IMR-90 (cell line): ENCODE measurements at regions not wholly inside any gene's neighbourhood (a gene's known extent, or its start where the extent isn't known, plus 50 kb on each side); places are given as distances from the start of the nearest gene placed in this dataset.

Source experiments
- ATAC-seq: fragments of 200-7000 bp; cut with Tn5 transposase; 2 replicates; pipeline ENCODE4 v1.9.1; 2020; ENCODE audit warnings: low read depth, mild to moderate bottlenecking, moderate library complexity
- BruUV-seq: library from RNA; stranded (reverse); fragments of 400-500 nt; replicated peaks from 2 replicates; lab custom pipeline; 2021; lab: Mats Ljungman, UMichigan
- CTCF ChIA-PET: fragments of 300-600 bp; formaldehyde crosslinking; extraction: SDS; loops from one replicate; lab custom pipeline; 2021; ENCODE audit warnings: antibody characterized with exemption; lab: Yijun Ruan, JAX
- POLR2A ChIA-PET: fragments of 300-600 bp; sonication (Branson Sonifier 250); formaldehyde crosslinking; loops from one replicate; lab custom pipeline; 2022; ENCODE audit warnings: antibody characterized with exemption; ENCODE audit not compliant: unreplicated experiment; lab: Charles Lee
- DNase-seq: peaks from one replicate; pipeline ENCODE4 v3.0.0; 2013
- H2AFZ ChIP-seq: replicated peaks from 2 replicates; pipeline ENCODE3; 2013; ENCODE audit warnings: low read length, mild to moderate bottlenecking; ENCODE audit not compliant: poor library complexity
- H2AK5ac ChIP-seq: 2 replicates; pipeline ENCODE4 v1.6.1; 2013; ENCODE audit warnings: low read depth, low read length, inconsistent platforms
- H2AK9ac ChIP-seq: replicated peaks from 2 replicates; pipeline ENCODE3; 2013; ENCODE audit warnings: mild to moderate bottlenecking, low read depth, low read length, moderate library complexity; ENCODE audit not compliant: poor library complexity
- H2BK120ac ChIP-seq: 2 replicates; pipeline ENCODE4 v1.6.1; 2013; ENCODE audit warnings: low read depth, low read length, inconsistent platforms
- H2BK15ac ChIP-seq: 3 replicates; pipeline ENCODE4 v1.6.1; 2013; ENCODE audit warnings: low read depth, low read length, inconsistent platforms
- H2BK20ac ChIP-seq: 2 replicates; pipeline ENCODE4 v1.6.1; 2013; ENCODE audit warnings: low read depth, mild to moderate bottlenecking, inconsistent platforms, low read length, moderate library complexity
- H2BK5ac ChIP-seq: 2 replicates; pipeline ENCODE4 v1.6.1; 2013; ENCODE audit warnings: mild to moderate bottlenecking, low read depth, low read length, inconsistent platforms; ENCODE audit not compliant: poor library complexity, severe bottlenecking
- H3K14ac ChIP-seq: replicated peaks from 2 replicates; pipeline ENCODE4 v1.6.1; 2013; ENCODE audit warnings: low read depth, low read length, inconsistent platforms
- H3K18ac ChIP-seq: 2 replicates; pipeline ENCODE4 v1.6.1; 2013; ENCODE audit warnings: low read depth, low read length, control low read depth
- H3K23ac ChIP-seq: 2 replicates; pipeline ENCODE4 v1.6.1; 2013; ENCODE audit warnings: low read depth, low read length, inconsistent platforms
- H3K27ac ChIP-seq: 2 replicates; pipeline ENCODE4 v1.5.1; 2013; ENCODE audit warnings: mild to moderate bottlenecking, control low read depth, low read length; ENCODE audit not compliant: insufficient read depth
- H3K27me3 ChIP-seq: 2 replicates; pipeline ENCODE4 v1.6.1; 2013; ENCODE audit warnings: low read length; ENCODE audit not compliant: control insufficient read depth, insufficient read depth
- H3K36me3 ChIP-seq: 2 replicates; pipeline ENCODE4 v1.6.1; 2013; ENCODE audit warnings: low read length, mixed read lengths; ENCODE audit not compliant: control insufficient read depth, insufficient read depth
- H3K4ac ChIP-seq: 2 replicates; pipeline ENCODE4 v1.6.1; 2013; ENCODE audit warnings: low read depth, low read length, inconsistent platforms
- H3K4me1 ChIP-seq: 2 replicates; pipeline ENCODE4 v1.6.1; 2013; ENCODE audit warnings: low read length, mixed read lengths; ENCODE audit not compliant: control insufficient read depth, insufficient read depth
- H3K4me2 ChIP-seq: 2 replicates; pipeline ENCODE4 v1.6.1; 2013; ENCODE audit warnings: low read depth, mild to moderate bottlenecking, control low read depth, low read length, moderate library complexity
- H3K4me3 ChIP-seq: 2 replicates; pipeline ENCODE4 v1.5.1; 2013; ENCODE audit warnings: low read depth, mild to moderate bottlenecking, control low read depth, low read length, moderate library complexity; ENCODE audit not compliant: insufficient read depth
- H3K56ac ChIP-seq: 2 replicates; pipeline ENCODE4 v1.6.1; 2013; ENCODE audit warnings: low read length, inconsistent platforms; ENCODE audit not compliant: insufficient read depth; ENCODE audit errors: extremely low read depth
- H3K79me1 ChIP-seq, 2 experiments: 2 replicates each; pipeline ENCODE4 v1.6.1; 2013; ENCODE audit warnings: low read length in 2 of 2, inconsistent platforms in 1 of 2, low read depth in 1 of 2
- H3K9ac ChIP-seq: 2 replicates; pipeline ENCODE4 v1.6.1; 2013; ENCODE audit warnings: low read depth, low read length, control low read depth
- H3K9me1 ChIP-seq: 2 replicates; pipeline ENCODE4 v1.6.1; 2013; ENCODE audit warnings: low read length, inconsistent platforms; ENCODE audit not compliant: insufficient read depth
- H3K9me3 ChIP-seq: 2 replicates; pipeline ENCODE4 v1.6.1; 2013; ENCODE audit warnings: low read length; ENCODE audit not compliant: control insufficient read depth, insufficient read depth
- H4K20me1 ChIP-seq: 2 replicates; pipeline ENCODE4 v1.6.1; 2013; ENCODE audit warnings: low read length, inconsistent platforms; ENCODE audit not compliant: insufficient read depth
- H4K5ac ChIP-seq: 2 replicates; pipeline ENCODE4 v1.6.1; 2013; ENCODE audit warnings: mild to moderate bottlenecking, low read depth, low read length, control low read depth
- H4K8ac ChIP-seq, 2 experiments: 2 replicates each; pipeline ENCODE4 v1.6.1; 2013; ENCODE audit warnings: low read depth in 2 of 2, low read length in 2 of 2, control low read depth in 1 of 2, inconsistent platforms in 1 of 2
- H4K91ac ChIP-seq: 2 replicates; pipeline ENCODE4 v1.6.1; 2013; ENCODE audit warnings: low read depth, low read length, inconsistent platforms; ENCODE audit not compliant: insufficient read depth
- BHLHE40 ChIP-seq: fragments of 150-350 bp; IDR thresholded peaks from 2 replicates; pipeline ENCODE4 v1.6.1; 2016; ENCODE audit warnings: mild to moderate bottlenecking, low read depth, low read length
- CEBPB ChIP-seq: IDR thresholded peaks from 2 replicates; pipeline ENCODE4 v1.6.1; 2012; ENCODE audit warnings: low read depth, low read length, improper control_type of control experiment
- CHD1 ChIP-seq: IDR thresholded peaks from 2 replicates; pipeline ENCODE4 v1.6.1; 2012; ENCODE audit warnings: low read depth, low read length, improper control_type of control experiment
- FOS ChIP-seq: fragments of 150-350 bp; IDR thresholded peaks from 2 replicates; pipeline ENCODE4 v1.6.1; 2016; ENCODE audit warnings: low read depth, low read length
- MAFK ChIP-seq: IDR thresholded peaks from 2 replicates; pipeline ENCODE4 v1.6.1; 2012; ENCODE audit warnings: low read depth, low read length, improper control_type of control experiment
- MAZ ChIP-seq: IDR thresholded peaks from 2 replicates; pipeline ENCODE4 v1.6.1; 2012; ENCODE audit warnings: low read depth, mild to moderate bottlenecking, low read length, improper control_type of control experiment, moderate library complexity, borderline replicate concordance
- MXI1 ChIP-seq: IDR thresholded peaks from 2 replicates; pipeline ENCODE4 v1.6.1; 2012; ENCODE audit warnings: low read depth, mild to moderate bottlenecking, low read length, moderate library complexity, borderline replicate concordance
- NFE2L2 ChIP-seq: fragments of 150-350 bp; IDR thresholded peaks from 2 replicates; pipeline ENCODE4 v1.6.1; 2016; ENCODE audit warnings: low read depth, mild to moderate bottlenecking, low read length
- POLR2A ChIP-seq: IDR thresholded peaks from 2 replicates; pipeline ENCODE4 v1.6.1; 2012; ENCODE audit warnings: mild to moderate bottlenecking, low read depth, low read length
- RAD21 ChIP-seq: IDR thresholded peaks from 2 replicates; pipeline ENCODE4 v1.6.1; 2012; ENCODE audit warnings: low read length, improper control_type of control experiment
- RCOR1 ChIP-seq: IDR thresholded peaks from 2 replicates; pipeline ENCODE4 v1.6.1; 2012; ENCODE audit warnings: mild to moderate bottlenecking, low read length, improper control_type of control experiment; ENCODE audit not compliant: insufficient replicate concordance
- RFX5 ChIP-seq: IDR thresholded peaks from 2 replicates; pipeline ENCODE4 v1.8.0; 2012; ENCODE audit warnings: low read depth, mild to moderate bottlenecking, low read length, moderate library complexity
- WGBS, 2 experiments: methylation state at CpG; one replicate each; pipeline versions ENCODE4 v1.1.5 to v1.1.7; 2013; ENCODE audit warnings: missing lambda C conversion rate in 2 of 2; ENCODE audit not compliant: insufficient read length in 1 of 2; ENCODE audit errors: extremely low coverage in 2 of 2; 5-methylcytosine and 5-hydroxymethylcytosine counted together
- dilution Hi-C: fragments of 300-500 bp; cut with HindIII; formaldehyde crosslinking; loops from one replicate; pipeline ENCODE4 v1.14.3; 2018; ENCODE audit warnings: low sequenced_read_pairs; ENCODE audit not compliant: unreplicated experiment
- in situ Hi-C: fragments of 300-500 bp; cut with MboI; formaldehyde crosslinking; loops from 3 replicates; pipeline ENCODE4 v1.14.3; 2019; ENCODE audit warnings: low sequenced_read_pairs, inconsistent platforms, mixed read lengths
- intact Hi-C: fragments of 100-400 bp; cut with micrococcal nuclease; formaldehyde crosslinking; loops from 2 replicates; pipeline ENCODE4 v1.10.0; 2022
- TF ChIP-seq, protein P1 (sequence below): conservative IDR thresholded peaks from 2 replicates; pipeline ENCODE4 v1.5.1; 2012; ENCODE audit warnings: mild to moderate bottlenecking, low read depth, low read length, improper control_type of control experiment
- TF ChIP-seq, protein P2 (sequence below): fragments of 150-350 bp; IDR thresholded peaks from 2 replicates; pipeline ENCODE4 v1.6.1; 2016; ENCODE audit warnings: low read depth, mild to moderate bottlenecking, low read length, moderate library complexity, borderline replicate concordance
- TF ChIP-seq, protein P3 (sequence below): fragments of 150-350 bp; IDR thresholded peaks from 2 replicates; pipeline ENCODE4 v1.6.1; 2017; ENCODE audit warnings: mild to moderate bottlenecking, antibody characterized with exemption, low read length, low read depth

DNA sequence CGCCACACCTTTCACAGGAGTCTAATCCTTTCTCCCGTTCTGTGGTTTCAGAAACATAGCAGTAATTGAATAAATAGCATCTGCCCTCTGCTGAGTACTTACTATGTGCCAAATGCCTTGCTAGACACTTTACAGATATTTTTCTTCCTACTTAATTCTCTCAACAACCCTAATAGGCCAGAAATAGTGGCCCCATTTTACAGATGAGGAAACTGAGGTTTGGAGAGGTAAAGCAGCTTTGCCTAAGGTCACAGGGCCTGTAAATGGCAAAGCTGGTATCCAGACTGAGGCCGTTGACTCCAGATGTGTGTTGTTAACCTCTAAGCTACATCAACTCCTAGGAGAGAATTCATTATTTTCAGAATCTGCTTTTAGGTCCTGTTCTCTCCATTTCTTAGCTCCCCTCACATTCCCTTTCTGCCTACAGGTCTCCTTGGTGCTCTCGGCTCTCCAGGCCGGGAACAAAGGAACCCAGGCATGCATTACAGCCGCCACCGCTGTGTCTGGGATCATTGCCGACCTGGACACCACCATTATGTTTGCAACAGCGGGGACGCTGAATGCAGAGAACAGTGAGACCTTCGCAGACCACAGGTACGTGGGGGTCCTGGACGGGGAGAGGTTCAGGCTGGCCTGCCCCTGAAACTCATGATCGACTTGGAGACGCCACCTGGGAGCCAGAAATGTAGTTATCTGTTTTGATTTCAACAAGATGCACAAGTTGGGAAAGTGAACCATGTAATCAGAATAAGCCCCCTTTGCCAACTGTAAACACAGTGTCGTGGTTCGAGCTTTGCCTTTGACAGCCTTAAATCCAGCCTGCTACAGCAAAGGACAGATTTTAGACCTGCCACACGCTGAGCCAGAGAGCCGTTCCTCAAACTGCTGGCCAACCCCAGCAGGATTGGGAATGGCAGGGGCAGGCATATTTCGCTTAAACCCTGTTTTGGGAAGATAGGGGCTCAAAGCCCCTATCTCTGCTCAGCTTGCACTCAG lies 246.5 kb upstream of the TPM1 start:
- intact Hi-C loops, result no loop called here
- Histone ChIP-seq H3K79me1 (no peaks in the 10 kb centered on the region), H3K4me2 (no peak overlapping the region), H3K14ac (no peak overlapping the region), H3K4me1 (no peaks in the 10 kb centered on the region), H2AK5ac (no peak overlapping the region), H3K23ac (no peak overlapping the region), H4K91ac (no peak overlapping the region), H2BK15ac (no peak overlapping the region), H4K8ac (no peak overlapping the region), H2AK9ac (no peak overlapping the region), H3K18ac (no peak overlapping the region), H2BK5ac (no peak overlapping the region), H2AFZ (no peak overlapping the region), H4K5ac (no peak overlapping the region), H3K56ac (no peak overlapping the region), H4K20me1 (no peaks in the 10 kb centered on the region), H3K9ac (no peak overlapping the region), H3K9me1 (no peaks in the 10 kb centered on the region), H3K9me3 (no peaks in the 10 kb centered on the region), H3K27me3 (no peaks in the 10 kb centered on the region), H2BK20ac (no peak overlapping the region), H3K36me3 (peaks cover 13% of the 10 kb centered on the region), H3K4ac (no peak overlapping the region), H3K27ac (no peak overlapping the region), H3K4me3 (no peak overlapping the region), H2BK120ac (no peak overlapping the region)
- ATAC-seq (no peak), DNase-seq (no peak)
- dilution Hi-C loops, result no loop called here
- in situ Hi-C loops, result no loop called here
- ChIA-PET CTCF (interaction anchor here (0.6 kb wide), 1 partner anchor 19 kb away, joined by 4 read pairs; no protein-coding TSS in a partner anchor), POLR2A (no interaction called here)
- no TSS peak for BruUV-seq
- 88% methylated on average over 11 of the region's 20 CpGs; no CpG with 5 or more reads in 1 of the 2 experiments for WGBS, 2 experiments
- TF ChIP-seq CHD1, result no peak
- TF ChIP-seq, protein P1, sequence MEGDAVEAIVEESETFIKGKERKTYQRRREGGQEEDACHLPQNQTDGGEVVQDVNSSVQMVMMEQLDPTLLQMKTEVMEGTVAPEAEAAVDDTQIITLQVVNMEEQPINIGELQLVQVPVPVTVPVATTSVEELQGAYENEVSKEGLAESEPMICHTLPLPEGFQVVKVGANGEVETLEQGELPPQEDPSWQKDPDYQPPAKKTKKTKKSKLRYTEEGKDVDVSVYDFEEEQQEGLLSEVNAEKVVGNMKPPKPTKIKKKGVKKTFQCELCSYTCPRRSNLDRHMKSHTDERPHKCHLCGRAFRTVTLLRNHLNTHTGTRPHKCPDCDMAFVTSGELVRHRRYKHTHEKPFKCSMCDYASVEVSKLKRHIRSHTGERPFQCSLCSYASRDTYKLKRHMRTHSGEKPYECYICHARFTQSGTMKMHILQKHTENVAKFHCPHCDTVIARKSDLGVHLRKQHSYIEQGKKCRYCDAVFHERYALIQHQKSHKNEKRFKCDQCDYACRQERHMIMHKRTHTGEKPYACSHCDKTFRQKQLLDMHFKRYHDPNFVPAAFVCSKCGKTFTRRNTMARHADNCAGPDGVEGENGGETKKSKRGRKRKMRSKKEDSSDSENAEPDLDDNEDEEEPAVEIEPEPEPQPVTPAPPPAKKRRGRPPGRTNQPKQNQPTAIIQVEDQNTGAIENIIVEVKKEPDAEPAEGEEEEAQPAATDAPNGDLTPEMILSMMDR, result no peak
- no peak for TF ChIP-seq RCOR1
- no peak for TF ChIP-seq CEBPB
- TF ChIP-seq POLR2A, result no peak
- no peak for TF ChIP-seq FOS
- TF ChIP-seq NFE2L2, result no peak
- TF ChIP-seq MXI1, result no peak
- no peak for TF ChIP-seq BHLHE40
- no peak for TF ChIP-seq MAZ
- TF ChIP-seq, protein P2, sequence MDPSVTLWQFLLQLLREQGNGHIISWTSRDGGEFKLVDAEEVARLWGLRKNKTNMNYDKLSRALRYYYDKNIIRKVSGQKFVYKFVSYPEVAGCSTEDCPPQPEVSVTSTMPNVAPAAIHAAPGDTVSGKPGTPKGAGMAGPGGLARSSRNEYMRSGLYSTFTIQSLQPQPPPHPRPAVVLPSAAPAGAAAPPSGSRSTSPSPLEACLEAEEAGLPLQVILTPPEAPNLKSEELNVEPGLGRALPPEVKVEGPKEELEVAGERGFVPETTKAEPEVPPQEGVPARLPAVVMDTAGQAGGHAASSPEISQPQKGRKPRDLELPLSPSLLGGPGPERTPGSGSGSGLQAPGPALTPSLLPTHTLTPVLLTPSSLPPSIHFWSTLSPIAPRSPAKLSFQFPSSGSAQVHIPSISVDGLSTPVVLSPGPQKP, result no peak
- no peak for TF ChIP-seq MAFK
- no peak for TF ChIP-seq RAD21
- no peak for TF ChIP-seq RFX5
- TF ChIP-seq, protein P3, sequence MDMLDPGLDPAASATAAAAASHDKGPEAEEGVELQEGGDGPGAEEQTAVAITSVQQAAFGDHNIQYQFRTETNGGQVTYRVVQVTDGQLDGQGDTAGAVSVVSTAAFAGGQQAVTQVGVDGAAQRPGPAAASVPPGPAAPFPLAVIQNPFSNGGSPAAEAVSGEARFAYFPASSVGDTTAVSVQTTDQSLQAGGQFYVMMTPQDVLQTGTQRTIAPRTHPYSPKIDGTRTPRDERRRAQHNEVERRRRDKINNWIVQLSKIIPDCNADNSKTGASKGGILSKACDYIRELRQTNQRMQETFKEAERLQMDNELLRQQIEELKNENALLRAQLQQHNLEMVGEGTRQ, result no peak
